Astrocyte of the hippocampus (primary cell): ENCODE measurements at regions not wholly inside any gene's neighbourhood (a gene's known extent, or its start where the extent isn't known, plus 50 kb on each side); places are given as distances from the start of the nearest gene placed in this dataset.

ENCODE experiments used
- DNase-seq: peaks from one replicate; pipeline ENCODE4 v3.0.0; 2011; ENCODE audit warnings: low read depth, low spot score

GRCh38 chr2:189267925-189268579 lies 88.5 kb upstream of the COL5A2 start:
- DNase-seq, result peak; percentile 62

GRCh38 chr2:189268763-189269162 lies 89.2 kb upstream of the COL5A2 start:
- DNase-seq, result no peak

DNA sequence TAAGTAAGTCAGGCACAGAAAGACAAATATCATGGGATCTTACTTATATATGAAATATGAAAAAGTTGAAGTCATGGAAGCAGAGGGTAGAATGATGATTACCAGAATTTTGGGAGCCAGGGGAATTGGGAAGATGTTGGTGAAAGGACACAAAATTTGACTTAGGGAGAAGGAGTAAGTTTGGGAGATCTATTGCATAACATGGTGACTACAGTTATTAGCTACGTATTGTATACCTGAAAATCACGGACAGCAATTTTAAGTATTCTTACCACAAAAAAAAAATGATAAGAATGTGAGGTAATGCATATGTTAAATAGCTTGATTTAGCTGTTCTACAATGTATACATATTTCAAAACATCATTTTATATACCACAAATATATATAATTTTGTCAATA lies 94.2 kb upstream of the COL5A2 start:
- DNase-seq, result no peak

DNA sequence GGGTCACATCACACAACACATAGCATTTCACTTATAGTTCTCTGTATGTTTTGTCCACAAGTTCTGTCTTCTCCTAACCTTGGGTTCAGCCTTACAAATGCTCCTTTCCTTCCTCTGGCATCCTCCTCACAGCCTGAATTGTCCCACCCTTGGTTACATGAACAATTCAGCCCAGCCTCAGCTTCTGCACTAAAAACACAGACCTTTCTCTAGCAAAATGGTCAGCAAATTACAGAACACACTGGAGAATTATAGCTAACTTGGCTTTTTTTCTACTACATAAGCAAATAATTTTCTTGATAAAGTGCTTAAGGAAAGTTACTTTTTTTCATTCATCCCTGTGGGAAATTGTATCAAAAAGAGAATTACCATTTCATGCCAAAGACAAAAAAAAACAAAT lies 94.8 kb upstream of the COL5A2 start:
- DNase-seq, result no peak

GRCh38 chr2:189276277-189276676 lies 96.7 kb upstream of the COL5A2 start:
- DNase-seq, result peak; percentile 27

DNA sequence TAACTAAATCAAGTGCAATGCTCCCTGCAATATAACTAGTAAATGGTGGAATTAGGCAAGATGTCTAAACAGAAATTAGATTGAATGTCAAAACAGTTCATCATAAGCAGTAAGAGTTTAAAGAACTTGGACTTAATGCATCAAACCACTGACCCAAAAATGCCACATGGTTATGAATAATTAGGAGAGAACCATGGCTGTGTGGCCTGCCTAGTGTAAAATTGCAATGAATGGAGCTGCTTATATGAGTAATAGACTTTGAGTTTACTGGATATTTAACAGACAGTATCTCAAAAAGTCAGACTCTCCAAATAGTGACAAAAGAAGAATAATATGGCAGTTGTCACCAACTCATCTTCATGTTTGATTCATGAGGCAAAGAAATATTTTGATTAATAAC lies 101.6 kb upstream of the COL5A2 start:
- no peak for DNase-seq

GRCh38 chr2:189285349-189285748 lies 105.8 kb upstream of the COL5A2 start:
- no peak for DNase-seq

- peak; percentile 89 for DNase-seq
Observed at GRCh38 chr2:189285962-189286645, 106.5 kb upstream of the COL5A2 start.

DNA sequence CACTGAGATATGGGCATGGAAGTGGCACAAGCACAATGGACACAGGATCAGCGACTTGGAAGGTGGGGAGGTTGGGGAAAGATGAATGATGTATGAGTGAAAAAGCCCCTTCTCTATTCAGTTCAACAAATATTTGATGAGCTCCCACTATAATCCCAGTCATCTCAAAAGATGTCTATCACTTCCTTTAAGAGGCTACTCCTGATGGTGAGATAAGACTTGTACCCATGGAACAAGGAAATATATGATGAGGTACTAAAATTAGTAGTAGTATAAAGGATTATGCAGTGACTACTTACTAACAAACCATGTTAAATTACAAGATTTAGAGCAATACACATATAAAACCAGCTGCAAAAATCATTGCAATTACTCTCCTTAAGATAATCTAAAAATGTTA lies 107.8 kb upstream of the COL5A2 start:
- no peak for DNase-seq

- DNase-seq, result peak; percentile 82
Observed at GRCh38 chr2:189287982-189288521, 108.5 kb upstream of the COL5A2 start.

GRCh38 chr2:189291460-189291859 lies 111.9 kb upstream of the COL5A2 start:
- DNase-seq, result no peak

DNA sequence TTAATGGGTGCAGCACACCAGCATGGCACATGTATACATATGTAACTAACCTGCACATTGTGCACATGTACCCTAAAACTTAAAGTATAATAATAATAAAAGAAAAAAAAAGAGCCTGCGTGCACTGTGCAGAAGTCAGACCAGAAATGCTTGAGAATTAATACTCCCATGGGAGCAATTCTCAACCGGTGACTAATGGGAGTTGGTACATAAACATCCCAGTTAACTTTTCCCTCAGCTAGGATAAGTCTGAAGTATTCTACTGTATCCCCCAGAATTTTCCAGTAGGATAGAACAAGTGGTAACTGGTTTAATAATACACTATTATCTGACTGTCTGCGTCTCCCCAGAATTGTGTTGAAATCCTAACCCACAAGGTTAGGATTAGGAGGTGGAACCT lies 113.6 kb upstream of the COL5A2 start:
- DNase-seq, result peak; percentile 15

- peak; percentile 83 for DNase-seq
Observed at GRCh38 chr2:189297446-189297845, 117.9 kb upstream of the COL5A2 start.

- peak; percentile 68 for DNase-seq
Observed at GRCh38 chr2:189298038-189298437, 118.5 kb upstream of the COL5A2 start.

DNA sequence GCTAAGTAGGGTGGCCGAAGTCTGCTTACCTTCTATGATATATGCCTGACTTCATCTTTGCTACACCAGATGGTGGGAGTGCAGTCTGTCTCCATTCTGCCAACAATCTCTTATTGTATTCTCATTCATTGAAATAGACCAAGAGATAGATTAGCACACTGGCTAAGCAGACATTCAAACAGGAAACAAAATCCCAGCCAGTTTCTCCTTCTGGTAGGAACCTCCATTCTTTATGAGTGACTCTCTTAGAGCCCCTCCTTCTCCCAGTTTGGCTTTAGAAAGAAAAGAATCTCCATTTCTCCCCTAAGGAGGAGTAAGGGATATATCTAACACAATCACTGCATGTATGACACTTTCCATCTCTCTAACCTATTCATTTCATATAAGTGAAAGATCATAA lies 118.9 kb upstream of the COL5A2 start:
- DNase-seq, result no peak

GRCh38 chr2:189299974-189300373 lies 120.4 kb upstream of the COL5A2 start:
- DNase-seq, result no peak

- DNase-seq, result no peak
Observed at GRCh38 chr2:189300916-189301315, 121.4 kb upstream of the COL5A2 start.

GRCh38 chr2:189302274-189302948 lies 122.8 kb upstream of the COL5A2 start:
- no peak for DNase-seq

DNA sequence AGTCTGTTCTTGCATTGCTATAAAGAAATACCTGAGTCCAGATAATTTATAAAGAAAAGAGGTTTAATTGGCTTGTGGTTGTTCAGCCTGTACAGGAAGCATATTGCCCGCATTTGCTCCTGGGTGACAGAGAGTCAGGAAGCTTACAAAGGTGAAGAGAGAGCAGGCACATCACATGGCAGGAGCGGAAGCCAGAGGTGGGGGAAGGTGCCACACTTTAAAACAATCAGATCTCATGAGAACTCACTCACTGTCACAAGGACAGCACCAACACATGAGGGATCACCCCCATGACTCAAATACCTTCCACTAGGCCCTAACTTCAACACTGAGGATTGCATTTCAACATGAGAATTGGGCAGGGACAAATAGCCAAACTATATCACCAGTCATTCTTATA lies 124.8 kb upstream of the COL5A2 start:
- DNase-seq, result no peak

GRCh38 chr2:189305291-189305943 lies 125.9 kb upstream of the COL5A2 start:
- DNase-seq, result no peak

GRCh38 chr2:189306525-189306924 lies 127.0 kb upstream of the COL5A2 start:
- no peak for DNase-seq
